HG03354 (cell line): ENCODE measurements at regions not wholly inside any gene's neighbourhood (a gene's known extent, or its start where the extent isn't known, plus 50 kb on each side); places are given as distances from the start of the nearest gene placed in this dataset.
"Not testable (repeated sequence)": the region's sequence is repeated elsewhere in the genome, so short reads cannot be mapped to it uniquely, and the experiment has no call there.

Experiments used
- ATAC-seq: cut with Tn5 transposase; IDR thresholded peaks from one replicate; pipeline ENCODE4 v1.9.1; 2021; ENCODE audit warnings: mild to moderate bottlenecking; ENCODE audit not compliant: unreplicated experiment, poor library complexity, severe bottlenecking

DNA sequence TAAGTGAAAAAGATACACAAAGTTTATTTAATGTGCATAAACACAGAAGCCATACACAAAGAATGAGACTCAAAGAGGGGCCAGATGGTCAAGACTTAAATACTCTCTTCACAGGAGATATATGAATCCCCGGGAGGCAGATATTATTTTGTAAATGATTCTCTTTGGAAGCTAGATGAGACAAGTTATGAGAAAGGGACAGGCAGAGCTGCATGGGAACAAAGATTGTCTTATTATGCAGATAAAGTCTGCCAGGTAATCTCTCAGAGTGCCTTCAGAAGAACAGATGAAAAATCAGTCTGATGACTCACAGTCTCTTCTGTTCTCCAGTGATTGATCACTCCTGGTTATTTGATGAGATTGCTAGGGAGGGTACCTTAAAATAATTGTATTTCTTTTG lies 89.0 kb downstream of the NAF1 start:
- no peak for ATAC-seq

DNA sequence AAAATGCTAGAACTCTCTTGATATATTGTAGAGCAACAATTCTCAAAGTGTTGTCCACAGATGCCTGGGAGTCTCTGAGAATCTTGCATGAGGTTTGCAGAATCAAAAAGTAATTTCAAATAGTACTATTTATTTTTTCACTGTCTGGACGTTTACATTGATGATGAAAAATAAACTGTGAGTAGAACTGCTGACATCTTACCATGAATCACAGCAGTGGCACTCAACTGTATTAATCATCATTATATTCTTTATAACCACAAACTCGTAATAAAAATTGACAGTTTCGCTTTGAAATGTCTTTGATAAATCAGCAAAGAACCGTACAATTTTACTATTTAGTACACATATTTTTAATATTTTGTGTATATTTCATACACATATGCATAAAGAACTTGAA lies 94.5 kb downstream of the NAF1 start:
- ATAC-seq: no peak

DNA sequence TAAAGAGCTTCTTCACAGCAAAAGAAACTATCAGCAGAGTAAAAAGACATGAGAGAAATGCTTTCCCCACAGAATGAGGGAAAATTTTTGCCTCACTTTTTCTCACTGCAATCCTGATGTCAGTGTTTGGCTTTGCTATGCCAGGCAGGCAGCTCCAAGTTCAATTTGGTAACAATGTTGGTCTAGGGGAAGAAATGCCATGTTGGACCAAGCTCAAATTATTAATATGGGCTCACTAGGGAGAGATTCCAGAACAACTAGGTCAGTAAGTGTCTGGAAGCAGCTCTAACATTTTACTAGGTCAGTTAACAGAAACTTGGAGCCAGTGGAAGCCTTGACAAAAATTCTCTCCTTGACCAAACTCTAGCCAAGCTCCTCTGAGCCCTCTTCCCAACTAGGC lies 95.4 kb downstream of the NAF1 start:
- no peak for ATAC-seq

DNA sequence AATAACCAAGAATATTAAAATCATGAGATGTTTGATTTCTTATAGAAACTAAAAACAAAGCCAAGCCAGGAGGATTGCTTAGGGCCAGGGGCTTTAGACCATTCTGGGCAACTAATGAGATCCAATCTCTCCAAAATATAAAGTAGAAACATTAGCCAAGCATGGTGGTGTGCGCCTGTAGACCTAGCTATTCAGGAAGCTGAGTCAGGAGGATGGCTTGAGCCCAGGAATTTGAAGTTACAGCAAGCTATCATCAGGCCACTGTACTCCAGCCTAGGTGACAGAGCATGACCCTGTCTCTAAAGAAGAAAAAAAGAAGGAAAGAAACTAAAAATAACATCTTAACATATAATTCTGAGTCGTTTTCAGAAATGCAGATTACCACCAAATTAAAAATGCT lies 96.7 kb downstream of the NAF1 start:
- no peak for ATAC-seq

DNA sequence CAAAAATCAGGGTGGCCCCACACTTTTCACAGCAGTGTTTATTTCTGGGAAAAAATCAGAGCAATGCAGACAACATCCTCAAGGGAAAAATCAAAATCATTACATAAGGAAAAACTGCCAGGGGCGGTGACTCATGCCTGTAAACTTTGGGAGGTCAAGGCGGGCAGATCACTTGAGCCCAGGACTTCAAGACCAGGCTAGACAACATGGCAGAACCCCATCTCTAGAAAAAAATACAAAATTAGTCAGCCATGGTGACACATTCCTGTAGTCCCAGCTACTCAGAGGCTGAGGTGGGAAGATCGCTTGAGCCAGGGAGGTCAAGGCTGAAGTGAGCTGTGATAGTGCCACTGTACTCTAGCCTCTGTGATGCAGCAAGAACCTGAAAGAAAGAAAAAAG lies 102.8 kb downstream of the NAF1 start:
- no peak for ATAC-seq

DNA sequence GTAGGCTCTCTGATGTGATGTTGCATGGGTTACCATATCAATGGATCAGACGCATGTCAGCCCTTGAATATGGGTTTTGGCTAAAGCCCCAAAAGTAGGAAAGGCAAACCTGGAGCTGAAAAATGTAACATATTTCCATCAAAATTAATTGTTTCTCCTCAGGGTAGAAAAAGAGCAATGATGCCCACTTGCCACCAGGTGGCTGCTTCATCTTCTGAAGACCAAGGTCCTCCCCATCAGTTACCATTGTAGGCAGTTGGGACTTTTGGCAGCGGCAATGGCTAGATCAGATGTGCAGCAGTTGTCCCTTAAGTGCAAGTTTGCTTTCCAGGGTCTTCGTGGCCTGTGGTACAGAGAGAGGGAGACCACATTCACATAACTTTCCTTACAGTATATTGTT lies 118.2 kb downstream of the NAF1 start:
- peak; percentile 92 for ATAC-seq

DNA sequence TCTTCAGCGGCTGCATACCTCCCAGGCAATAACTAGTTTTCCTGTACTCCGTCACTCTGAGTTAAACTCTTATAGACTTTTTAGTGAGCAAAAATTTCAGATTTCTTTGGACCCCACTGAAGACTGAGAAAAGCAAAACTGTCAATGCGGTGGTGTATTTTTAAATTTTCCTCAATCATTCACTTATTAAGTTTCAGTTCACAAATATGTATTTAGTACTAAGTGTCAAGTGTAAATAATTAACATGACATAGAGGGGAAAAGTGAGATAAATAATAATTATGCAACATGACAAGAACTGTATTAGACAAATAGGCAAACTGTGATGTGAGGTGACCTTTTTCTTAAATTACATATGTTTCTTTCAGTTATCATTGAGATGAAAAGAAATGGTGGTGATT lies 124.4 kb downstream of the NAF1 start:
- ATAC-seq: peak; percentile 80

DNA sequence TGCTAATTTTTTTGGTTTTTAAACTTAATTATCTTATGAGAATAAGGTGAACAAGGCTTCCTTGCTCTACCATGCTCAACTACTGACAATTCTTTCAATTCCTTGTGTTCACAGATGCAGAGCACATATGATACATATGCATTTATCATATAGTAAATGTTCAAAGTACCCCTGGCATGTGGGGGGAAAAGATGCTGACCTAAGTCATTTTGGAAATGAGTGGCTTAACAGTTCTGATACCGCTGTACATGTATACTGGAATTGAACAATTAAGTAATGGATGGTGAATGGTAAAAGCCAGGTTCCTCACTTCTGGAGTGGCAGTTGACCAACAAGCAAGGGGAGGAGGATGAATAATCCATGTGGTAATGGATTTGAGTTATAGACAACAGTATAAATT lies 149.6 kb downstream of the NAF1 start:
- ATAC-seq: no peak

DNA sequence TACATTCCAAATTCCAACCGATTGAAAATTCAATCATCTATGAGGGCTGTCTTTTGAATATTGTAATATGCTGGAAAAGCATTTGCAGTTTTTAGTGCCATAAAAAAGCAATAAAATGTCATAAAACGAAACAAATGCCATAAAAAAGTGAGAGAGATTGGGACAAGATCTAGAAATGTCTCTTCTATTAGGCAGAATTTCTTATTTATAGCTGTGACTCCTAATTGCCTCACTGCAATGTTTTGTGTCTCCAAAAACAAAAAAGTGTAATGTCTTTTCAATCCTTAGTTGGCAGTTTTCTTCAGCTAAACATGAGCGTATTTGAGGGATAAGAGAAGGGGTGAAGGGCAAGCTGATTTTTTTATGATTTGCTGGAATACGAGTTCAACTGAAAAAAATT lies 153.9 kb downstream of the NAF1 start:
- no peak for ATAC-seq

DNA sequence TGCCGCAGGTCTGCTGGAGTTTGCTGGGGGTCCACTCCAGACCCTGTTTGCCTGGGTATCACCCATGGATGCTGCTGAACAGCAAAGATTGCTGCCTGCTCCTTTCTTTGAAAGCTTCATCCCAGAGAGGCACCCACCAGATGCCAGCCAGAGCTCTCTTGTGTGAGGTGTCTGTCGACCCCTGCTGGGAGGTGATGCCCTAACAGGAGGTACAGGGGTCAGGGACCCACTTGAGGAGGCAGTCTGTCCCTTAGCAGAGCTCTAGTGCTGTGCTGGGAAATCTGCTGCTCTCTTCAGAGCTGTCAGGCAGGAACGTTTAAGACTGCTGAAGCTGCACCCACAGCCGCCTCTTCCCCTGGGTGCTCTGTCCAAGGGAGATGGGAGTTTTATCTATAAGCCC lies 162.7 kb downstream of the NAF1 start:
- no peak for ATAC-seq

DNA sequence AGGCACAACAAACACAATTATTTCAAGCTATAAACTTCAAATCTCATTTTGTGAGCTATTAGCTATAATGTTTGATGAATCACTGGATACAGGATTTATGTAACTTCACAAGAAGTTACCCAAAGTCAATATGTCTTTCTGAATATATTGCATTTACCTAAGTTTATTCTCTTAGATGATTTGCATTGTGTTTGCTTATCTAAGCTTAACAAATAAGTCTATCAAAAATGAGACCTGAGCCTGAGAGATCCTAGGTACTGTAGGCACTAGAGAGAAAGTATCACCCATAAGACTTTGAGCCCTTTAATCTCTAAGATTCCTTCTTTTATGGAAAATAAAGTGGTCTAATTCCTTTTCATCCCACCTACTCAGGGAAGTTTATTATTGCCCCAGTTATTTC lies 178.2 kb downstream of the NAF1 start:
- ATAC-seq: no peak

DNA sequence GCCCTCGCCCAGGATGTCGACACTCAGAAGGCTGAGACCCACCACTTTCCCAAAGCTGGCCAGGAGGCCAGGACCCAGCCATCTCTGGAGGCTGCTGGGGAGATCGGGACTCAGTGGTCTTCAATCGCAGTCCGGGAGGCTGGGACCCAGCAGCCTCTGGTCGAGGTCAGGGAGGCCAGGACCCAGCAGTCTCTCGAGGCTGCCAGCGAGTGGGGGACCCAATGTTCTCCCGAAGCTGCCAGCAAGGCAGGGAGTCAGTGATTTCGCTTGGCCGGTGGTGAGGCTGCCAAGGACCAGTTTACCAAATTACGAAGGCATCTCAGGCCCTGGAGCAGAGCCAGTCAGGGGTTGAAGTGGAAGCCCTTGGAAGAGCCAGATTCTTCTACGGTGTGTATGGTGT lies 181.6 kb downstream of the NAF1 start:
- no peak for ATAC-seq

DNA sequence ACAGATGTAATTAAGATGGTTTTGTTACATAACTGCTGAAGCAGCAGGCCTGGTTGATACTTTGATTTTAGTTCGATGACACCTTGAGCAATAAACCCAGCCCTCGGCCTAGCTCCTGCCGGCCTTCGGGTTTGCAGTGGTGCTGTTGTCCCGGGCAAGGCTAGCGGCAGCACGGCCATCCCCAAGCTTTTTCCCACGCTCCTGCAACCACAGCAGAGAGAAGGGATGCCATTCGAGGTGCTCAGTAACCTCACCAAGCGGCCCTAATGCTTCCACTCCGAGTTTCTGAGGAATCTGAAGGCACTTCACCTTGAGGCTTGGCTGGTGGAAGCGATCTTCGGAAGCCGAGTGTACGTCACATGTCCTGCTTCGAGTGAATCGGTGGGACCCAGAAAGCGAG lies 182.1 kb downstream of the NAF1 start:
- ATAC-seq: no peak

DNA sequence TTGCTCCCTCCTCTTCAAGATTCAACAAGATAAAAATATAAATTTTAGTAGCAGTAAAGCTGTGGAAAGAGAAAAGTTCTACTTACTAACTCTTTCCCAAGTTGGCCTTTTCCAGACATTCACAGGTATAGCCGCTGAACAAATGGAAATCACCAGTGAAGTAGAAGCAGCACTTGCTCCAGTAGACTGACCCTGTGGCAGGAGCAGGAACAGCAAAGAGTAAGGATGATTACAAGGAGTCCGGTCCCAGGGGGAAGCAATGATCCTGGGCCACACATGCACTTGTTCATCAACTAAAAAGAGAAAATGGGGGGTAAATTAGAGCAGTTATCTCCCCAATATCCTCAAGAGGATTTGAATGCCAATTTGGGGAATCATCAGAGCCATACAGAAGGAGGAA lies 184.9 kb downstream of the NAF1 start:
- ATAC-seq: no peak

DNA sequence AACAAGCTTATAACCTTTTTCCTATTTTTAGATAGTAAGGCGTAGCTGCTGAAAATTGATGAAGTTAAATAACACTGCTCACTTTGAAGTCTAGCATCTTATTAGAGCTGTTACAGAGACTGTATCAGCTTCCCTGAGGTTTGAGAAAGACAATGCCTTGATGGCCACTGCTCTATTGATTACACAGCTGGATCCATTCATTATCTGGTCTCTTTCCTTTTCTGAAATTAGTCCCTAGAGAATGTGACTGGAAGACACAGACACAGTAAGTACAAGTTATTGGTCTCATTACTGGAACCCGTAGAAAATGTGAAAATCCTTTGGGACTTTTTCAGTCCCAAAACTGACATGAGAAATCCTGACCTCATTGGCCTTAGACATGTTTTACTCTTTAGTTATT lies 188.3 kb downstream of the NAF1 start:
- no peak for ATAC-seq

DNA sequence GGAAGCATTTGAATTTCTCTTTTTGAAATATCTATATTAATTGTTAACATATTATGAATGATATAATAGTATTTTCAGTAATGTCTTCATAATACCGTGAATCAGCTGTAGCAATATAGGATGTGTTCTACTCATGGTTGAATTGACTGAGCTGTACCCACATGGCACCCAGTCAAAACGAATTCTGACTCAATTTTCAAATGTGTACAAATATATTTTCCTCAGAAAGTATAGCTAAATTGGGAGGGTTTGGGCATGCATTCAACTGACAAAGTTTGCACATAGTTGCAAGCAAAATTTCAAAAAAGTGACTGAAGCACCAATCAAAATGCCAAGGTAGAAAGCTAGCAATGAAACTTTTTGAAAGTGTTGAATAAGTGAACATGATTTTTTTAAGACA lies 188.9 kb downstream of the NAF1 start:
- no peak for ATAC-seq

DNA sequence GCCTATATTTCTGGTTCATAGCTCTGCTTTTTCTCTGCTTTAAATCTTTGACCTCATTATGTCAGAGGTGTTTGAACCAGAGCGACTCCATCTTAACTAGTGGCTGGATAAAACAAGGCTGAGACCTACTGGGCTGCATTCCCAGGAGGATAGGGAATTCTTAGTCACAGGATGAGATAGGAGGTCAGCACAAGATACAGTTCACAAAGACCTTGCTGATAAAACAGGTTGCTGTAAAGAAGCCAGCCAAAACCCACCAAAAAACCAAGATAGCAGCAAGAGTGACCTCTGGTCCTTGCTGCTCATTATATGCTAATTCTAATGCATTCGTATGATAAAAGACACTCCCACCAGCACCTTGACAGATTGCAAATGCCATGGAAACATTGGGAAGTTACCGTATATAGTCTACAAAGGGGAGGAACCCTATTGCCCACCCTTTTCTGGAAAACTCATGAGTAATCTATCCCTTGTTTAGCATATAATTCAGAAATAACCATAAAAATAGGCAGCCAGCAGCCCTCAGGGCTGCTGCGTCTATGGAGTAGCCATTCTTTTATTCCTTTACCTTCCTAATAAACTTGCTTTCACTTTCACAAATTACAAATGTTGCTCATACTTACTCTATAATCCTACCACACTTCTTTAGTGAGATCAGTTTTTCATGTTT lies 193.9 kb downstream of the NAF1 start:
- no peak for ATAC-seq

DNA sequence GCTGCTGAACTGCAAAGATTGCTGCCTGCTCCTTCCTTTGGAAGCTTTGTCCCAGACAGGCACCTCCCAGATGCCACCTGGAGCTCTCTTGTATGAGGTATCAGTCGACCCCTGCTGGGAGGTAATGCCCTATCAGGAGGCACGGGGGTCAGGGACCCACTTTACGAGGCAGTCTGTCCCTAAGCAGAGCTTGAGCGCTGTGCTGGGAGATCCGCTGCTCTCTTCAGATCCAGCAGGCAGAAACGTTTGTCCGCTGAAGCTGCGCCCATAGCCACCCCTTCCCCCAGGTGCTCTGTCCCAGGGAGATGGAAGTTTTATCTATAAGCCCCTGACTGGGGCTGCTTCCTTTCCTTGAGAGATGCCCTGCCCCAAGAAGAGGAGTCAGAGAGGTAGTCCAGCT lies 197.5 kb downstream of the NAF1 start:
- ATAC-seq: no peak

DNA sequence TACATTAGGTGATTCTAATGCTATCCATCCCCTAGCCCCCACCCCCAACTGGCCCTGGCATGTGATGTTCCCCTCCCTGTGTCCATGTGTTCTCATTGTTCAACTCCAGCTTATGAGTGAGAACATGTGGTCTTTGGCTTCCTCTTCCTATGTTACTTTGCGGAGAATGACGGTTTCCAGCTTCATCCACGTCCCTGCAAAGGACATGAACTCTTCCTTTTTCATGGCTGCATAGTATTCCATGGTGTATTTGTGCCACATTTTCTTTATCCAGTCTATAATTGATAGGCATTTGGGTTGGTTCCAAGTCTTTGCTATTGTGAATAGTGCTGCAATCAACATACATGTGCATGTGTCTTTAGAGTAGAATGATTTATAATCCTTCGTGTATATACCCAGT lies 200.7 kb downstream of the NAF1 start:
- ATAC-seq: not testable (repeated sequence)

DNA sequence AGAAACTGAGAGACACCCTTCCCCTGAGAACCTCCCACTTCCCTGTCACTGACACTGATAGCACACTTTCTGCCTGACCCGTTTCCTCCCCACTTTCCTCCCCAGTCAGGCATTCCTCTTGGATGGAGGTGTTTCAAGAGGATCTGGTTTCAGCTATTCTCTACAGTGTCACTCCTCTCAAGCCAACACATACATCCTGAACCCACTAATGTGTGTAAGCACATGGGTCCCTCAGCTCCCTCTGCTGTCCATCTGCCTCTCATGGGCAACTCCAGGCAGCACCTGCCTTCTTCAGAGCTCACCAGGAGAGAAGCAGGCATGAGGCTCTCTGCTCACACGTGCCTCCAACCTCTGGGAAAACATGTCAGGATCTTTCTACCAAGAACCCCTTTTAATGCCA lies 207.6 kb downstream of the NAF1 start:
- peak; percentile 73 for ATAC-seq

DNA sequence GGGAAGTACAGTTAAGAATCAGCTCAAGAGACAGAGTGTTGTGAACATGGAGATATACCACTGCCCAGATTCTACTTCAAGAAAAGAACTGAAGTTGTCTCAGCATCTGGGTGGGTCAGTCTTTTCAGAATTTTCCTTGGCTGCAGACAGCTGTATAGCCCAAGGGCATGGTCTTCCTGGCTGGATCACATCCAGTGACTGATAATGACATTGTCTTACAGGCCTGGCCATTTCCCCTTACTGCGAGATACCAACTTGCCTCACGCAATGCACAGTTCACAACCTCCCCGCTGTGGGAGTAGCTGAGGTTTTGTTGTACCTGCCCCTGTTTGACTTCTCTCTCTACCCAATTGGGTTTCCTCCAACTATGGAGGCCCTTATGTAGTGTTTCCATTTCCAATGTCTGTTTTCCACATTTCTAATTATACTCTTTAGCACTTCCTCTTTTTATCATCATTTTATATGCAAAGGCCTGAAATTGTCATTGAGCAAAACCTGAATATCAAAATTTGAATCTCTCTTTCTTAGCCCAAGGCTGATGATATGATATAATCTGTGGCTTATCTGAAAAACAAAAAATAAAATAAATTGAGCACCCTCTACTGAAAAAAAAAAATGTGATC lies 209.1 kb downstream of the NAF1 start:
- no peak for ATAC-seq

DNA sequence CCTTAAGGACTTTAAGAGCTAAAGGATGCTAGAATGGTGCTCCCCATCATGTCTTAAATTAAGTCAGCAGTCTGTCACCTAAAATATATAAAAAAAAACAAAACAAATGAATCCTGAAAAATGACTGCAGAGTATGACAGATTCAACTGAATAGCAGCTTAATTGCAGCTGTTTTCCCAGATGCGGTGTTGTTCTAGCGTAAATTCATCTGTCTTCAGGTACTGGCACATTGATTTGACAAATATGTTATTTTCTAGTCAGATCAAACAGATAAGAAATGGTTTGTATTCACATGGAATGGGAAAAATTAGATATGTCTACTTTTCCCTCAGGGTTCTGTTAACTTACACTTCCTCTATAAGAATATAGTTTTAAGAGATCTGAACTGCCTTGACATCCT lies 211.7 kb downstream of the NAF1 start:
- no peak for ATAC-seq
